GM12874 (cell line): ENCODE measurements at regions not wholly inside any gene's neighbourhood (a gene's known extent, or its start where the extent isn't known, plus 50 kb on each side); places are given as distances from the start of the nearest gene placed in this dataset.

Source experiments
- TF ChIP-seq, protein P1 (sequence below): IDR thresholded peaks from 2 replicates; pipeline ENCODE4 v1.5.1; 2011; ENCODE audit warnings: low read depth, mild to moderate bottlenecking, control low read depth, low read length, moderate library complexity; ENCODE audit not compliant: insufficient read depth

DNA sequence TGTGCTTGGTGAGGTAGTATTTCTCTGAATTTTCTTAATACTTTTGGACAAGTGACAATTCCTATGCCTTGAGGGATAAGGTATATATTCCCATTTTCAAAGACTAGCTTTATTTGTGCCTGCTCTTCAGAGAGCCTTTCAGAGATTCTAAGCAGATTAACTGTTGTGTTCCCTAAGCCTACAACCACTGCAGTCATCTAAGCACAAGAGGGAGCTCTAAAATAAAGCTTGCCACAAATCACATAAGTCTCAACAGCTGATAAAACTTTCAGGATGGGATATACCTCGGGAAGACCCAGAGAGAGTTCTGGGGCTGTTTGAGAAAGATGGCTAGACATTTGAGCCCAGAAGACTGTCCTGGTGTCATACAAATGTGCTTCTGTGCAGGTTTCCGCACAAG lies 157.3 kb downstream of the CYLC2 start:
- TF ChIP-seq, protein P1, sequence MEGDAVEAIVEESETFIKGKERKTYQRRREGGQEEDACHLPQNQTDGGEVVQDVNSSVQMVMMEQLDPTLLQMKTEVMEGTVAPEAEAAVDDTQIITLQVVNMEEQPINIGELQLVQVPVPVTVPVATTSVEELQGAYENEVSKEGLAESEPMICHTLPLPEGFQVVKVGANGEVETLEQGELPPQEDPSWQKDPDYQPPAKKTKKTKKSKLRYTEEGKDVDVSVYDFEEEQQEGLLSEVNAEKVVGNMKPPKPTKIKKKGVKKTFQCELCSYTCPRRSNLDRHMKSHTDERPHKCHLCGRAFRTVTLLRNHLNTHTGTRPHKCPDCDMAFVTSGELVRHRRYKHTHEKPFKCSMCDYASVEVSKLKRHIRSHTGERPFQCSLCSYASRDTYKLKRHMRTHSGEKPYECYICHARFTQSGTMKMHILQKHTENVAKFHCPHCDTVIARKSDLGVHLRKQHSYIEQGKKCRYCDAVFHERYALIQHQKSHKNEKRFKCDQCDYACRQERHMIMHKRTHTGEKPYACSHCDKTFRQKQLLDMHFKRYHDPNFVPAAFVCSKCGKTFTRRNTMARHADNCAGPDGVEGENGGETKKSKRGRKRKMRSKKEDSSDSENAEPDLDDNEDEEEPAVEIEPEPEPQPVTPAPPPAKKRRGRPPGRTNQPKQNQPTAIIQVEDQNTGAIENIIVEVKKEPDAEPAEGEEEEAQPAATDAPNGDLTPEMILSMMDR: no peak

DNA sequence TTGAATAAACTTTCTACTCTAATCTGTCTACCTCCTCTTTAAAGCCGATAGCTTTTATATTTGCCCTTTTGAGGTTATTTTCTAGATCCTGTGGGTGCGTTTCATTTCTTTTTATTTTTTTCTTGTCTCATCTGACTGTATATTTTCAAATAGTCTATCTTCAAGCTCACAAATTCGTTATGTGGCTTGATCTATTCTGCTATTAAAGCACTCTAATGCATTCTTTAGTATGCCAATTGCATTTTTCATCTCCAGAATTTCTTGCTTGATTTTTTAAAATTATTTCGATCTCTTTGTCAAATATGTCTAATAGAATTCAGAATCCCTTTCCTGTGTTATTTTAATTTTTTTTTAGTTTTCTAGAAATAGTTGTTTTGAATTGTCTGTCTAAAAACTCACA lies 172.4 kb downstream of the CYLC2 start:
- TF ChIP-seq, protein P1: no peak

DNA sequence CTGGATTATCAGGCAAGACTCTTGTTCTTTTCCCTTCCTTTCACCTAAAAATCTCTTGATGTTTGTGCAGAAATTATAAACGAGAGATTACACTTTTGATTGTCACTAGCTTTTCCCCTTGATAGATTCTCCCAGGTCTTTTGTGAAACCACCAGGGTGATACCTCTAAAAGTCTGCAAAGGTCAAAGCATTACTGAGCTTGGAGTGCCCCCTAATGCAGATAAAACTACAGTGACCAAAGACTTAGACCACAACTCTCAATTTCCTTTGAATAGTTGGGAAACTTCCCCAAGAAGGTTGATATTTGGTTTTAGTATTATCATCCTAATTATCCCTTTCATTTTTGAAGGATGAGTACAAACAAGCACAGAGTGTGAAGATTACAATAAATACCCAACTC lies 173.1 kb downstream of the CYLC2 start:
- TF ChIP-seq, protein P1: no peak

DNA sequence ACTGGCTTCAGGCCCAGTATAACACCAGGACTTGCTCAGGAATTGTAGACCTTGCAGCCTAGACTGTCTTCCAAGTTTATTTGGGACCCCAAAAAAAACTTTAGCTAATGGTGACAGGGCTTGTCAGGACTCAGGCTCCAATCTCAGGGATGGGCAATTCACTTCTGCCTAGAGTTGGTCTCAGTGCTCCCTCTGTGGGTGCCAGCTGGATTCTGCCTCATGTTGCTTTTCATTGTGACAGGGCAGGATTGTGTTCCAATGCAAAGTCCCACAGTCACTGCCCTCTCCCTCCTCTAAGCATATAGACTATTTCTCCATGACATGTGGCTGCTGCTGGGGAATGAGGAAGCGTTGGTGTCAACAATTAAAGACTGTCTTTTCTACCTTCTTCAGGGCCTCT lies 174.7 kb downstream of the CYLC2 start:
- TF ChIP-seq, protein P1: no peak

DNA sequence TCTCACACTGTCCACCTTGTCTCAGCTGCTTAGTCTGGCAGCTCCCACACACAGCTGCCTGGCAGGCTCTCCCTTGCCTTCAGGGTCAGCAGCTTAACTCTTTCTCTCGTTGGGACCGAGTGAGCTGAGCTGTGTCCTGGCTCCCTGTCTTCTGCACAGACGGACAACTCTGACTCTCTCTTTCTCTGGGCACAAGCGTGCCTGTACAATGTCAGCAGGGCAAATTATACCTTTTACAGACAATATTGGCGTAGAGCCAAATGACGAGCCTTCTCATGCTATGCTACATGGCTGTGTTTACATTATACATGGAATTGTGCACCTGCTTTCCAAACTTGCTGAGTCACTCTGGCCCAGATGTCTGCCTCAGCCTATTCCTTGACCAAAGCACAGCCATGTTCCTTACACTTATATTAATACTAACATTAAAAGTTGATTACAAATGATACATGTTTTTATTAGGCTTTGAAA lies 188.6 kb downstream of the CYLC2 start:
- TF ChIP-seq, protein P1: no peak

DNA sequence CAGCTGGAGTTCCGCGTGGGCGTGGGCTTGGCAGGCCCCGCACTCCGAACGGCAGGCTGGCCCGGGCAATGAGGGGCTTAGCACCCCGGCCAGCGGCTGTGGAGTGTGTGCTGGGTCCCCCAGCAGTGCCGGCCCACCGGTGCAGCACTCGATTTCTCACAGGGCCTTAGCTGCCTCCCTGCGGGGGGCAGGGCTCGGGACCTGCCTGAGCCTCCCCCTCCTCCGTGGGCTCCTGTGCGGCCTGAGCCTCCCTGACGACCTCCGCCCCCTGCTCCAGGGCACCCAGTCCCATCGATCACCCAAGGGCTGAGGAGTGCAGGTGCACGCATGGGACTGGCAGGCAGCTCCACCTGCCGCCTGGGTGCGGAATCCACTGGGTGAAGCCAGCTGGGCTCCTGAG lies 191.8 kb downstream of the CYLC2 start:
- TF ChIP-seq, protein P1: no peak

DNA sequence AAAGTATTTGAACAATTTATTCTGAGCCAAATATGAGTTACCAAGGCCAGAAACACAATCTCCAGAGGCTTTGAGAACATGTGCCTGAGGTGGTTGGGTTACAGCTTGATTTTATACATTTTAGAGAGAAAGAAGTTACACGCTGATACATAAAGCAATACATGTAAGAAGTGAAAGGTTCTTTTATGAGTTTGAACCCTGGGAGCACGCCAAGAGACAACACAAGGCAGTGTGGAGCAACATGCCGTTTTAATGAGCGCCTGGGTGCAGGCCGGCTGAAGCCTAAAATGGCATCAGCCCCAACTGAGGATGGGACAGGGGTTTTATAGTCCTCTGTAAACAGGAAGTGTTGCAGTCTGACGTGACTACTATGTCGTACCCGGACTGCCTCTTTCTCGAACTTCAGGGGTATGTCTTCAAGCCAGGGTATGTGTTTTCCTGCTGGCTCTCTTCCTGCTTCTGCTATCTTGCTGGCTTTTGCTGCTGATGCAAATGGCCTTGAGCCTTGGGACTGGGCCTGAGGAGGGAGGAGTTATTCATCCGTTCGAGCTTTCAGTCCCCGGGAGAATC lies 193.7 kb downstream of the CYLC2 start:
- TF ChIP-seq, protein P1: no peak
